Testis (tissue), 2 donors: ENCODE measurements at regions not wholly inside any gene's neighbourhood (a gene's known extent, or its start where the extent isn't known, plus 50 kb on each side); places are given as distances from the start of the nearest gene placed in this dataset.

ENCODE experiments used
- DNase-seq: peaks from one replicate; pipeline ENCODE4 v3.0.0-alpha.2; 2019
- H3K27ac ChIP-seq, 2 donors: fragments of 200-600 bp; sonication (generic); one replicate each; pipeline ENCODE4 v1.5.1; 2019
- H3K27me3 ChIP-seq: fragments of 200-600 bp; sonication (generic); one replicate; pipeline ENCODE4 v1.5.1; 2019
- H3K36me3 ChIP-seq: fragments of 200-600 bp; sonication (generic); one replicate; pipeline ENCODE4 v1.5.1; 2017; ENCODE audit warnings: low read depth; ENCODE audit errors: missing control alignments
- H3K4me1 ChIP-seq: fragments of 200-600 bp; sonication (generic); one replicate; pipeline ENCODE4 v1.5.1; 2019
- H3K4me3 ChIP-seq, 2 donors: fragments of 200-600 bp; sonication (generic); one replicate each; pipeline ENCODE4 v1.5.1; 2017 to 2019
- H3K9me3 ChIP-seq: fragments of 200-600 bp; sonication (generic); one replicate; pipeline ENCODE4 v1.5.1; 2017
- POLR2A ChIP-seq: fragments of 450-650 bp; IDR thresholded peaks from one replicate; pipeline ENCODE4 v1.6.1; 2017; ENCODE audit warnings: antibody characterized with exemption, mild to moderate bottlenecking, moderate library complexity
- WGBS, 2 donors: methylation state at CpG; one replicate each; pipeline ENCODE4 v1.1.5; 2018; 5-methylcytosine and 5-hydroxymethylcytosine counted together
- intact Hi-C: fragments of 100-400 bp; cut with DNase I; formaldehyde crosslinking; loops from one replicate; pipeline ENCODE4 v1.15.1; 2023; ENCODE audit warnings: low total_unique reads
- TF ChIP-seq, protein P1 (sequence below), 3 experiments: fragments of 450-650 bp in 2 of 3; fragments of 200-600 bp in 1 of 3; sonication (generic) in 1 of 3; IDR thresholded peaks; one replicate each; pipeline ENCODE4 v1.5.1; 2016 to 2019; ENCODE audit warnings: antibody characterized with exemption in 3 of 3, mild to moderate bottlenecking in 2 of 3, moderate library complexity in 1 of 3

DNA sequence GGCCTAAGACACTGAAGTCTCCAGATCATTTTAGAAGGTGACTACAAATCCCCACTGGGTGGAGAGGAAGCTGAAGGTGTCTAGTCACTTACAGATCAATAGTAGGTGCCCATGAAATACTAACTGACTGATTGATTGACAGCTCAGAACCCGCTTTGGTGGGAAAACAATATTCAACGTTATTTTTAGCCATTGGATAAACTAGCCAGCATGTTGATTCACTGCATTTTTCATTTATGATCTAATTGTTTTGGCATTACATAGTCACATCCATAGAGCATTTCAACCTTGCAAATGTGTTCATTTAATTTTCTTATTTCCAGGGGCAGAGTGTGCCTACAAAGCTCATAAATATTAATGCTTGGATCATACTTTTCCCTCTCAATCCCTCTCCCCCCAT is 162.3 kb downstream of the MREG start:
- Histone ChIP-seq H3K27ac (no peak overlapping the region), H3K27me3 (no peaks in the 10 kb centered on the region), H3K4me1 (peaks cover 9% of the 10 kb centered on the region), H3K9me3 (no peaks in the 10 kb centered on the region), H3K36me3 (no peaks in the 10 kb centered on the region), H3K4me3 (no peak overlapping the region)
- intact Hi-C loops: no loop called here
- WGBS, 2 donors: 68 to 69% methylated on average over 2 of the region's 2 CpGs
- no peak for DNase-seq
- no peak for TF ChIP-seq POLR2A
- TF ChIP-seq, protein P1, sequence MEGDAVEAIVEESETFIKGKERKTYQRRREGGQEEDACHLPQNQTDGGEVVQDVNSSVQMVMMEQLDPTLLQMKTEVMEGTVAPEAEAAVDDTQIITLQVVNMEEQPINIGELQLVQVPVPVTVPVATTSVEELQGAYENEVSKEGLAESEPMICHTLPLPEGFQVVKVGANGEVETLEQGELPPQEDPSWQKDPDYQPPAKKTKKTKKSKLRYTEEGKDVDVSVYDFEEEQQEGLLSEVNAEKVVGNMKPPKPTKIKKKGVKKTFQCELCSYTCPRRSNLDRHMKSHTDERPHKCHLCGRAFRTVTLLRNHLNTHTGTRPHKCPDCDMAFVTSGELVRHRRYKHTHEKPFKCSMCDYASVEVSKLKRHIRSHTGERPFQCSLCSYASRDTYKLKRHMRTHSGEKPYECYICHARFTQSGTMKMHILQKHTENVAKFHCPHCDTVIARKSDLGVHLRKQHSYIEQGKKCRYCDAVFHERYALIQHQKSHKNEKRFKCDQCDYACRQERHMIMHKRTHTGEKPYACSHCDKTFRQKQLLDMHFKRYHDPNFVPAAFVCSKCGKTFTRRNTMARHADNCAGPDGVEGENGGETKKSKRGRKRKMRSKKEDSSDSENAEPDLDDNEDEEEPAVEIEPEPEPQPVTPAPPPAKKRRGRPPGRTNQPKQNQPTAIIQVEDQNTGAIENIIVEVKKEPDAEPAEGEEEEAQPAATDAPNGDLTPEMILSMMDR (IDR thresholded peaks at IDR 0.05): no peak

DNA sequence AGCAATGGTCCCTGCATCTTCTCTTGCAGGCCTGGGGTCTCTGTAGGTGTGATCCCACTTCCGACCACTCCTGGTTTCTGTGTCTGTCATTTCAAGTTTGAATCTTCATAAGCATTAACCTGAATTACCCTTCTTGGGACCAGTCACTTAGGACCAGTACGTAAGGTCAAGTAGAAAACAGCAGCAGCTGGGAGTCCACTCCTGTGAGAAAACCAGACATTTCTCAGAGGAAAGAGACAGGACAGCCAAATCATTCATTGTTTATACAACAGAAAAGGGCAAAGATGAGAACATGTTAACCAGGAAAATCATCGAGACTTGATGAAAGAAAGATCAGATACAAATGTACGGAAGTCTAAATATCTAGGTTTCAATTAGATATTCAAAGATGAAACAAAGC is 163.0 kb downstream of the MREG start:
- no peaks in the 10 kb centered on the region for H3K9me3 ChIP-seq
- no peaks in the 10 kb centered on the region for H3K36me3 ChIP-seq
- WGBS, 2 donors: 58 to 62% methylated on average over 4 of the region's 4 CpGs
- no peak for TF ChIP-seq POLR2A
- TF ChIP-seq, protein P1 (IDR thresholded peaks at IDR 0.05): no peak
- H3K27me3 ChIP-seq: no peaks in the 10 kb centered on the region
- intact Hi-C loops: no loop called here
- no peak overlapping the region for H3K27ac ChIP-seq
- DNase-seq: no peak
- peaks cover 9% of the 10 kb centered on the region for H3K4me1 ChIP-seq
- no peak overlapping the region for H3K4me3 ChIP-seq

DNA sequence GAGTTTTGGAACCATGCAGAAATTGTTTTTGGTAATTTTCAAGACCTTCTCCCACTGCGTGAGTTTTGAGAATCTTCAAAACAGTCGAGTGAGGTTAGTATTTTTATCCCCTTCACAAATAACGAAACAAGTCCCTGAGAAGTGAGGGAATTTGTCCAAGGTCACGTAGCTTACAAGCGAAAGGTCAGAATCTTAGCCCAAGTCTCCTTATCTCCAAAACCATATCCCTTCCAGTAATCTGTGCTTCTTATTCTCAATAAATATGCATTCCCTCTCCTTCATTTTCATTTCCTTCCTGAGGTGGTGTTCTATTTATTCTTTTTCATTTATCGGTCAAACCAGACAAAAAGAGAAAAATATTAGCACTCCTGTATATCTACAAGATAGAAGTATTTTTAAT is 163.6 kb downstream of the MREG start:
- intact Hi-C loops: no loop called here
- H3K4me3 ChIP-seq: no peak overlapping the region
- 55 to 58% methylated on average over 6 of the region's 6 CpGs for WGBS, 2 donors

DNA sequence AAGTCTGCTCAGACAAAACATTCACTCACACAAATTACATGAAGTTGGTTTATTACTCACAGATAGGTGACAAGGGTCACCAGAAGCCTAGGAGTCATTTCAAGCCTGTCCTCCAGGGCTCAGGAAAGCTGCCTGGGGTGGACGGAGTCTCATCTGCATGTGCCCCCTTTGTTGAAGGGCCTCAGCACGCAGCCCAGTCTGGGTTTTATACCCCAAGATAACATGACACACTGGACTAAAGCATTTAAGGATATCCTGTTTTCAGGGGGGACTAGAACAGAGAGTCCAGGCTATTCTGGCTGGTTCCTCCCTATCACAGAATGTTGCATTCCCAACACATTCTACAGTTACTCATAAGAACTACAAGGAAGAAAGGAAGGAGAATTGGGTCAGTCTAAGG is 164.7 kb downstream of the MREG start:
- no peak overlapping the region for H3K27ac ChIP-seq
- H3K4me1 ChIP-seq: peaks cover 9% of the 10 kb centered on the region
- no peaks in the 10 kb centered on the region for H3K36me3 ChIP-seq
- no peak for DNase-seq
- H3K4me3 ChIP-seq: no peak overlapping the region
- no peak for TF ChIP-seq POLR2A
- TF ChIP-seq, protein P1 (IDR thresholded peaks at IDR 0.05): no peak
- WGBS, 2 donors: 65 to 80% methylated on average over 1 to 2 of the region's 2 CpGs
- no peaks in the 10 kb centered on the region for H3K9me3 ChIP-seq
- H3K27me3 ChIP-seq: no peaks in the 10 kb centered on the region
- intact Hi-C loops: no loop called here

More for the DNA sequence above, 163.6 kb downstream of the MREG start:
- Histone ChIP-seq H3K4me1 (peaks cover 9% of the 10 kb centered on the region), H3K9me3 (no peaks in the 10 kb centered on the region), H3K36me3 (no peaks in the 10 kb centered on the region), H3K27ac (no peak overlapping the region), H3K27me3 (no peaks in the 10 kb centered on the region)
- DNase-seq: no peak
- TF ChIP-seq, protein P1 (IDR thresholded peaks at IDR 0.05): no peak
- TF ChIP-seq POLR2A: no peak

DNA sequence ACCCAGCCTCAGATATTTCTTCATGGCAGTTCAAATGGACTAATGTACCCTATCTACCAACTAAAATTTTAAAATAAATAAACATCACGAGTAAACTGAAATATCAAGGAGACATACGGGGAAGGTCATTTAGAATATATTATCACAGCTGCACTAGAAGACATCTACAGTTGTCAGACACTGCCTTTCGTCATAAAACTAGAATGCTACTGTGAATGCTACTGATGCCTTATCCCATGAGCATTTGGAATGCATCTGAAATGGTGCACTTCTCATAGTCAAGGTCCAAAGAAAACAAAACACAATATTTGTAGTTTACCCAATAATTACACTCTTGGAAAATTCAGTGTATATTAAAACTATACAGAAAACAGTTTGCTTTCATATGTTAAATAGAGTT is 165.2 kb downstream of the MREG start:
- no peak for DNase-seq
- Histone ChIP-seq H3K4me3 (no peak overlapping the region), H3K4me1 (peaks cover 9% of the 10 kb centered on the region), H3K27ac (no peak overlapping the region), H3K27me3 (no peaks in the 10 kb centered on the region), H3K9me3 (no peaks in the 10 kb centered on the region), H3K36me3 (no peaks in the 10 kb centered on the region)
- TF ChIP-seq, protein P1 (IDR thresholded peaks at IDR 0.05): no peak
- no peak for TF ChIP-seq POLR2A
- WGBS, 2 donors: 72 to 83% methylated on average over 3 of the region's 3 CpGs
- intact Hi-C loops: no loop called here
